Thymus (tissue), 11 donors: ENCODE measurements at regions not wholly inside any gene's neighbourhood (a gene's known extent, or its start where the extent isn't known, plus 50 kb on each side); places are given as distances from the start of the nearest gene placed in this dataset.
"Not testable (repeated sequence)": the region's sequence is repeated elsewhere in the genome, so short reads cannot be mapped to it uniquely, and the experiment has no call there.

Experiments
- DNase-seq, 9 donors: peaks; one replicate each; pipeline ENCODE4 v3.0.0-alpha.2; 2013; ENCODE audit warnings: low spot score in 9 of 9, low read depth in 6 of 9, missing footprints in 1 of 9
- H3K27ac ChIP-seq, 2 donors: one replicate each; pipeline ENCODE4 v1.5.1; 2013; ENCODE audit warnings: control low read depth in 1 of 2, low read depth in 1 of 2, low read length in 1 of 2, mild to moderate bottlenecking in 1 of 2, moderate library complexity in 1 of 2
- H3K27me3 ChIP-seq, 2 donors: one replicate each; pipeline ENCODE4 v1.5.1; 2013; ENCODE audit warnings: low read length in 1 of 2; ENCODE audit not compliant: control insufficient read depth in 2 of 2, insufficient read depth in 1 of 2
- H3K36me3 ChIP-seq, 2 donors: one replicate each; pipeline ENCODE4 v1.5.1; 2013; ENCODE audit warnings: low read length in 1 of 2, mild to moderate bottlenecking in 1 of 2, moderate library complexity in 1 of 2; ENCODE audit not compliant: control insufficient read depth in 2 of 2, insufficient read depth in 2 of 2
- H3K4me1 ChIP-seq, 2 donors: one replicate each; pipeline ENCODE4 v1.5.1; 2013; ENCODE audit warnings: low read length in 2 of 2; ENCODE audit not compliant: control insufficient read depth in 2 of 2, insufficient read depth in 2 of 2
- H3K4me3 ChIP-seq, 2 donors: one replicate each; pipeline ENCODE4 v1.5.1; 2013; ENCODE audit warnings: low read length in 2 of 2, control low read depth in 1 of 2, mild to moderate bottlenecking in 1 of 2
- H3K9me3 ChIP-seq, 2 donors: one replicate each; pipeline ENCODE4 v1.5.1; 2013; ENCODE audit warnings: low read length in 1 of 2, mild to moderate bottlenecking in 1 of 2; ENCODE audit not compliant: control insufficient read depth in 2 of 2, insufficient read depth in 1 of 2
- WGBS: extraction: QIAGEN DNeasy Blood & Tissue Kit; methylation state at CpG from one replicate; pipeline ENCODE4 v1.1.7; 2013; 5-methylcytosine and 5-hydroxymethylcytosine counted together
- donor health status: healthy.

DNA sequence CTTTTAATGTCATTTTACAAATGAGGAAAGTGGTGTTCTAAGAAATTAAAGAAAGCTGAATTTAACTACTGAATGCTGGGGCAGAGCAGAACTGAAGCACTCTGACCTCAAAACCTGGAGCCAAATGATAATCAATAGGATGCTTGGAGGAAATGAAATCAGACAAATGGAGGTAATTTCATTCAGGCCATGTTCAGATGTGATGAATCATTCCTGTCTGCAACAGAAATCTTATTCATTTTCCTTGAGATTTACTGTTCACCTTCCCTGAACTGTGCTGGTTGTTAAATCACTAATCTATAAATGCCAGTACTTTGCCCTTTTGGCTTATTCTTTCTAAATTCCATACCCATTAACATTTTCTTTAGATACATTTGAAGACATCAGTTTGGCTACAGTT lies 85.6 kb upstream of the SNX7 start:
- Histone ChIP-seq H3K4me1 (no peaks in the 10 kb centered on the region), H3K4me3 (no peak overlapping the region), H3K27me3 (no peaks in the 10 kb centered on the region), H3K36me3 (no peaks in the 10 kb centered on the region), H3K9me3 (peaks cover 0 to 2% of the 10 kb centered on the region in 2 donors), H3K27ac (no peak overlapping the region)
- no peak for DNase-seq

DNA sequence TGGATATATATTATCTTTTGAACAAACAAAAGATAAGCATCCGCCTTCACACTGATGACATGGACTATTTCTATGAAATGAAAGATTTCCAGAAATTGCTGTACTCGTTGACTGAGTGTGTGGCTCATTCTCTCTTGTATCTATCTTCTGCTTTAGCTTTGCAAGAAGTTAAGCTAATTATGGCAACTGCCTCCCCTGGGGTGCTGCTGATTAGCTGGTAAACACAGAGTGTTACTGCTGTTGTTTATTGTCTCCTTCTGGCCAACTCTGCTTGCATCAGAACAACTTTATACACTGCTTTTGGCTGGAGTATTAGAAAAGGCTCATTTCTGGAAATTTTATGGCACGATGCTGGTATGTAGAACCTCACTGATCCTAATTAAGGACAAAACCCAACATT lies 95.6 kb upstream of the SNX7 start:
- H3K27me3 ChIP-seq, result no peaks in the 10 kb centered on the region
- H3K36me3 ChIP-seq, result no peaks in the 10 kb centered on the region
- H3K27ac ChIP-seq, result no peak overlapping the region
- 77% methylated on average over 3 of the region's 3 CpGs for WGBS
- DNase-seq, result no peak
- H3K9me3 ChIP-seq, result peaks cover 0 to 6% of the 10 kb centered on the region in 2 donors
- H3K4me3 ChIP-seq, result no peak overlapping the region
- H3K4me1 ChIP-seq, result no peaks in the 10 kb centered on the region

DNA sequence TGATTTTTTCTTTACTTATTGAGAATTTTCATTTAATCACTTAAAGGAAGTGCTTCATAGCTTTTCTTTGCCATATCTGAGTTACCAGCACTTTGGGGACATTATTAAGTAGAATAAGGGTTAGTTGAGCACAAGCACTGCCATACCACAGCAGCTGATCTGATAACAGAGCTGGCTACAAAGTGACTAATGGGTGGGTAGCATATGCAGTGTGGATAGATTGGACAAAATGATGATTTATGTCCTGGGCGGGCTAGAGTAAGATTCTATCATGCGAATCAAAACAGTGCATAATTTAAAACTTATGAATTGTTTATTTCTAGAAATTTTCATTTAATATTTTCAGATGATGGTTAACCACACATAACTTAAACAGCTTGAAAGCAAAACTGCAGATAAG lies 102.2 kb upstream of the SNX7 start:
- Histone ChIP-seq H3K27me3 (no peaks in the 10 kb centered on the region), H3K4me1 (no peaks in the 10 kb centered on the region), H3K9me3 (peaks cover 0 to 6% of the 10 kb centered on the region in 2 donors), H3K27ac (no peak overlapping the region), H3K4me3 (no peak overlapping the region), H3K36me3 (no peaks in the 10 kb centered on the region)
- 95% methylated on average over 2 of the region's 2 CpGs for WGBS
- DNase-seq, result no peak

DNA sequence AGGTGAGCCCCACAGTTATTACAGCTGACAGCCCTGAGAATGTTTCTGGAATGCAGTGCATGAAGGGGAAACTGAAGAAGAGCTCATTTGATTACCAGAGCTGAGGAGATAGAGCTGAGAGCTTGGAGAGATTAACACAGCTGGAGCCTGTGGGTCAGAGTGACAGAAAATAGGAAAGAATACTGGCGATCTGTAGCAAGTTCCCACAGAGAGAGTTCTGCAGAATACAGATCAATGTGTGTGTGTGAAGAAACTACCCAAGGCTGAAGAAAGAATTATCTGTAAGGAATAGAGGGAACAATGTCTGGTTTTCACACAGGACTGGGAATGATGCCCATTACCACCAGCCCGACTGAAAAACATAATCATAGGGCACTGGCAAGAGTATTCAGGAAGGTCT lies 103.6 kb upstream of the SNX7 start:
- Histone ChIP-seq H3K9me3 (peaks cover 0 to 1% of the 10 kb centered on the region in 2 donors), H3K4me3 (no peak overlapping the region), H3K27me3 (no peaks in the 10 kb centered on the region), H3K4me1 (no peaks in the 10 kb centered on the region), H3K27ac (no peak overlapping the region), H3K36me3 (no peaks in the 10 kb centered on the region)
- DNase-seq, result no peak
- WGBS, result 80% methylated on average over 2 of the region's 2 CpGs

DNA sequence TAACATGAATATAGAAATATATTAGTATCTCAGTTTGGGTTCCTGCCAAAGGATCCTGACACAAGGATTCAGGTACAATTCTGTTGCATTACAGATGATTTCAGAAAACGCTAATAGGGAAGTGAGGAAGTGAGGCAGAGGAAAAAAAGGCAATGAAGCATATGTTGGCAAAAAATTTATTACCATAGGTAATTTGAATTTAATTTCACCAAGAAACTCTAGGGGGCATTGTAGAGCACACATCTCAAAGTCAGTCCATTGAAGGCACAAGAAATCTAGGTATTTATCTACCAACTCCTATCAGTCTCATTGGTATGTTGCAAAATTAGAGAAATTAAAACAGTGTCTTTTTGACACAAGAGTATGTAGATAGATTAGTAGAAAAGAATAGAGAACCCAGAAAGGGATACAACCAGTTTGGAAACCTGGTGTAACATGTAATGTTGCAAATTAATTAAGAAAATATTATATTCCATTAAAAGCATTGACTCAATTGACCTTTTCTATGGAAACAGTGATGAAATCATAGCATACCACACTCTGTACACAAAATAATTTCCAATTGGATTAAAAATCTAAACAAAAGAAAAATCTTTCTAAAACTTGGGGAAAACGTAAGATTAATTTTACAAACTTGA lies 104.9 kb upstream of the SNX7 start:
- 46% methylated on average over 2 of the region's 2 CpGs for WGBS
- Histone ChIP-seq H3K27ac (no peak overlapping the region), H3K27me3 (no peaks in the 10 kb centered on the region), H3K9me3 (no peaks in the 10 kb centered on the region), H3K4me1 (no peaks in the 10 kb centered on the region), H3K36me3 (no peaks in the 10 kb centered on the region), H3K4me3 (no peak overlapping the region)
- no peak for DNase-seq

DNA sequence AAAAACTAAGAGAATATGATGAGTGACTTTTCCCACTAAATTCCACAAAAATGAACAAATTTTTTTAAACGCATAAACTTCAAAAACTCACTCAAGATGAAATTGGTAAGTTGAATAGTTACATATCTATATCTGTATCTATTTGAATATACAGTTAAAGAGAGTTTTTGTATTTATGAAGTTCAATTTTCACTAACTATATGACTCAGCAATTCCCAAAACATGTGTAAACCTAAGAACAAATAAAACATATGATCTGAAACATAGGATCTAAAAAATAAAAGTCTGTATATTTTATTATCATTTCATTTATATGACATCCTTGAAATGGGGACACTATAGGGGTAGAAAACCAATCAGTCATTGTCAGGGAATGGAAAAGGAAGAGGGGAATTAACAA lies 105.7 kb upstream of the SNX7 start:
- Histone ChIP-seq H3K27ac (no peak overlapping the region), H3K27me3 (no peaks in the 10 kb centered on the region), H3K4me1 (no peaks in the 10 kb centered on the region), H3K36me3 (no peaks in the 10 kb centered on the region), H3K4me3 (no peak overlapping the region), H3K9me3 (no peaks in the 10 kb centered on the region)
- 89% methylated on average over 1 of the region's 1 CpG for WGBS
- no peak for DNase-seq

DNA sequence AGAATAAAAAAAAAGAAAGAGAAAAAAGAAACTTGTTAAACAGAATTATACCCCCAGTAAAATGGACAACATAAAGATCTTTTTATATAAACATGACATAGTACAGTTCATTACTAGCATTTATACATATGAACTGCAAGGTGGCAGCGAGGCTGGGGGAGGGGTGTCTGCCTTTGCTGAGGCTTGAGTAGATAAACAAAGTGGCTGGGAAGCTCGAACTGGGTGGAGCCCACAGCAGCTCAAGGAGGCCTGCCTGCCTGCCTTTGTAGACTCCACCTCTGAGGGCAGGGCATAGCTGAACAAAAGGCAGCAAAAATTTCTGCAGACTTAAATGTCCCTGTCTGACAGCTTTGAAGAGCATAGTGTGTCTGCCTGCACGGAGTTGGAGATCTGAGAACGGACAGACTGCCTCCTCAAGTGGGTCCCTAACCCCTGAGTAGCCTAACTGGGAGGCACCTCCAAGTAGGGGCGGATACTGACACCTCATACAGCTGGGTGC lies 108.9 kb upstream of the SNX7 start:
- not testable (repeated sequence) for DNase-seq, H3K9me3 ChIP-seq, H3K27me3 ChIP-seq, H3K4me1 ChIP-seq, H3K36me3 ChIP-seq, H3K27ac ChIP-seq, H3K4me3 ChIP-seq
- 57% methylated on average over 5 of the region's 5 CpGs for whole genome bisulfite sequencing

DNA sequence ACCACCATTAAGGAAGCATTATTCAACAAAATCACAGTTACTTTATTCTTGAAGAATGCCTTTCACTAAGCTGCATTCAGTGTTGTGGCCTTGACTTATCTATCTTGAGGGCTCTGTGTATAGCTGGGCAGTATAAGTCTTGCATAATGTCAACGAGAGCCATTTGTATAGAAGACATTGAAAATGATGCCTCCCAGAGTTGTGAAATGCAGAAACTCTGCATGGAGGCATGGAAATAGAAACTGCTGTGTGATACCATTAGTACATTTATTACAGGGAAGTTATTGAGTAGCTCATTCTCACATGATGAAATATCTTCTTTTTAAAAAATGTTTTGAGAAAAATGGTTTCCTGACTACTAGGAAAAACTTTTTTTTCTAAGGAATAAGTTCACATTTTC lies 111.4 kb upstream of the SNX7 start:
- H3K9me3 ChIP-seq, result no peaks in the 10 kb centered on the region
- no peak overlapping the region for H3K4me3 ChIP-seq
- no peaks in the 10 kb centered on the region for H3K4me1 ChIP-seq
- no peaks in the 10 kb centered on the region for H3K36me3 ChIP-seq
- H3K27me3 ChIP-seq, result no peaks in the 10 kb centered on the region
- no peak for DNase-seq
- WGBS, result 90% methylated on average over 1 of the region's 1 CpG
- H3K27ac ChIP-seq, result no peak overlapping the region

DNA sequence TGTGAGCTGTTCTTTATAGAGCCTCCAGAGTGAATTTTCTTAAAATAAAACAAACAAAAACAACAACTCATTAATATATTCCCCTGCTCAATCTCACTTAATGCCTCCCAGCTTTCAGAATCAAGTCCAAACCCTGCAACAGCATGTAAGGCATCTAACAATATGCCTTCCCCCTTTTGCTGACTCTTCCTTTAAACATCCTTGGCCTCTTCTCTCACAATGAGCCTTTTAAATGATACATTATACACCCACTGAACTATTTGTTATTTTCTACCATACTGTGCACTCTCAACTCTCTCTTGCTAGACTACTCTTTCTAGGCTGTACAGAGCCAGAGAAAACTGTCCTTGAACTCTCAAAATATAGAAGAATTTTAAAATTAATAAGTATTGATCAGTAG lies 115.2 kb upstream of the SNX7 start:
- no peaks in the 10 kb centered on the region for H3K27me3 ChIP-seq
- no peak for DNase-seq
- no peak overlapping the region for H3K4me3 ChIP-seq
- H3K9me3 ChIP-seq, result no peaks in the 10 kb centered on the region
- no peaks in the 10 kb centered on the region for H3K4me1 ChIP-seq
- H3K36me3 ChIP-seq, result no peaks in the 10 kb centered on the region
- H3K27ac ChIP-seq, result no peak overlapping the region

DNA sequence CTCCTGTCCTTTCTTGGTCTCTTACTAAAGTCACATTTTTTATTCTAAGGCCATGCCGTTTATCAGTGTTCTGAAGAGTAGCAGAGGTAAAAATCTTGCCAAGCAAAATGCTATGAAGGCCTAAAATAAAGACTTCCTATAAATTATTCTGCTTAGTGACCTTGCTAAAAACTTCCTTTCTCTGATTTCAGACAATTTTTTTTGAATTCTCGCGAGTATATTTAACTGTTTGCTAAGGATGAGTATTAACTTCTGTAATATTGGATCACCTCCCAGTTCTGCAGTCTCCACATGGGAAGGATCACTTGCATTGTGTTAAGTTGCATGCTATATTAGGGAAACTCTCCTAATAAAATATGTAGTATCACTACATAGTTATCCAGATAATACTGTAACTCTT lies 123.4 kb upstream of the SNX7 start:
- H3K36me3 ChIP-seq, result no peaks in the 10 kb centered on the region
- no peak overlapping the region for H3K4me3 ChIP-seq
- no peaks in the 10 kb centered on the region for H3K9me3 ChIP-seq
- no peaks in the 10 kb centered on the region for H3K27me3 ChIP-seq
- no peak overlapping the region for H3K27ac ChIP-seq
- no peak for DNase-seq
- WGBS, result 92% methylated on average over 3 of the region's 3 CpGs
- no peaks in the 10 kb centered on the region for H3K4me1 ChIP-seq
